ENCODE measurements at regions not wholly inside any gene's neighbourhood (a gene's known extent, or its start where the extent isn't known, plus 50 kb on each side); places are given as distances from the start of the nearest gene placed in this dataset.

DNA sequence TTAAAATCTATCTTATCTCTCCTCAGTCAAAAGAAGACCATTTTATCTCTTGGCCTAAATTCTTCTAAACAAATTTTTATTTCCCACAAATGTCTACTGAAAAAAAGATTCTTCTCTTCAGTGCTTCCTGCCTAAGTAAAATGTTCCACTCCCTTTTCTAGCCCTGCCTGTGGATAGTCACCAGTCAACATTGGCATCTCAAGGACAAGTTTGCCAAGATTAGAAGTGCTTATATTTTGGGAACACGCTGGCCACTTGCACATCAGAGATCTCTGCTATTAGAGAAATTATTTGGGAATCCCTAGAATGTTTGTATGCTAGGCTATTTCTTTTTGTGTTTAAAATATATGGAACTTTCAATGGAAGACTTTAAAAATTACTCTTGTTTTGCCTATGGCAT is 758.2 kb upstream of the CDH7 start:
- DNase-seq (ENCODE audit: low read depth in 2 of 2), result no peak

DNA sequence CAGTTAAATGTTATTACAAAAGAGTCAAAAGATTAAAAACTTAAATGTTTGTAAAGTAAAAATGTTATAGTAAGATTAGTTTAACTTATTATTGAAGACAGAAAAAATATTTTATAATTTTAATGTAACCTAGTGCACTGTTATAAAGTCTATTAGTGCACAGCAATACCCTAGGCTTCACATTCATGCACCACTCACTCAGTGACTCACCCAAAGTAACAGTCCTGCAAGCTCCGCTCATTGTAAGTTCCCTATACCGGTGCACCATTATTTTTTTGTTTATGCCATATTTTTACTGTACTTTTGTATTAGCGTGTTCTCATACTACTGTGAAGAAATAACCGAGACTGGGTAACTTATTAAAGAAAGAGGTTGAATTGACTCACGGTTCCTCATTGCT is 759.7 kb upstream of the CDH7 start:
- no peak for DNase-seq (ENCODE audit: low read depth in 2 of 2)

DNA sequence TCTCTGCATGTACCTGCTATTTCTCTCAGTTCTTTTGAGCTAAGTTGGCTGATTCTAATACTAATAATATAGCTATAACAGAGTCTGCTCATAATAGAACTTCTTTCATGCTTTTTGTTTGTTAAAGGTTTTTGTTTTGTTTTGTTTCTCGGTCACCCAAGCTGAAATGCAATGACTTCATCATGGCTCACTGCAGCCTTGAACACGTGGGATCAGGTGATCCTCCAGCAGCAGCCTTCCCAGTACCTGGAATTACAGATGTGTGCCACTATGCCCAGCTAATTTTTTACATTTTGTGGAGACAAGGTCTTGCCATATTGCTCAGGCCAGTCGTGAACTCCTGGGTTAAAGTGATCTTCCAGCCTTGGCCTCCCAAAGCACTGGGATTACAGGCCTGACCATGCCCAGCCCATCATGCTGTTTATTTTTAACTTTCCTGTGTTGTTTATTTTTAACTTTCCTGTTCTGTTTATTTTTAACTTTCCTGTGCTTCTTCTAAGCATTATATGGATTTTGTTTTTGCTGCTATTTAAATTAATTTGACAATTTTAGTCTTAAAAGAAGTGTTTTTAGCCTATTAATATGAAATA is 763.8 kb upstream of the CDH7 start:
- no peak for DNase-seq (ENCODE audit: low read depth in 2 of 2)

DNA sequence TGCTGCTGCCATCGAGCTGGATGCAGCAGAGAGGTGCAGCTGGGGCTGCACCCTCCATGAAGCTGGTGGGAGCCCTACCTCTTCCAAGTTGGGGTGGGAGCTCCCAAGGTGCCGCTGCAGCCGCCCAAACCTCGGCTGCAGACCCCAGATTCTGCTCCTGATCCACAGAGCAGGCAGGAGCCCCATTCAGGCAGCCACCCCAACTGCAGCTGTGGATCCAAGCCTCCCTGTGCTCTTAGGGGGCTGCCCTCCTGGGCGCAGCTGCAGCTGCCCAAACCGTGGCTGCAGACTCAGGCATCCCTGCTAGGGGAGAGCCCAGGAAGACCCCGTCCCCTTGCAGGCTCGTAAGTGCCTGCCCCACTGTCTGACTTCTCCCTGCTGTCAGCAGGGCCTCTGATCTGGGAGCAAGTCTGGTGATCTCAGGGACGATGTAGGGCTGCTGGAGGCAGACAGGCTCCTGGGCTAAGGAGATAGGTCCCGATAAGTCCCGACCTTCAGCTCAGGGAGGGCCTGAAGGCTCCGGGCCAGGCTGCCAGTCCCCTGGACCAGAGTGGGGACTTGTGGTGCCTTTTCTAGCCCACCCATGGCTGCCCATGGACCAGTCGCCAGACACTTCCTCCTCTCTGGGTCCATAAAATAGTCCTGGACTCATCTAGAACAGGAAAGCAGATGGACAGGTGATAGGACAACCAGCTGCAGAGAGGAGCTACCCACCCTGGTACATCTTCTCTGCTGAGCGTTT is 767.1 kb upstream of the CDH7 start:
- no peak for DNase-seq (ENCODE audit: low read depth in 2 of 2)

- no peak for DNase-seq (ENCODE audit: low read depth in 2 of 2)
These were observed 768.3 kb upstream of the CDH7 start for GRCh38 chr18:64982414-64983055.

DNA sequence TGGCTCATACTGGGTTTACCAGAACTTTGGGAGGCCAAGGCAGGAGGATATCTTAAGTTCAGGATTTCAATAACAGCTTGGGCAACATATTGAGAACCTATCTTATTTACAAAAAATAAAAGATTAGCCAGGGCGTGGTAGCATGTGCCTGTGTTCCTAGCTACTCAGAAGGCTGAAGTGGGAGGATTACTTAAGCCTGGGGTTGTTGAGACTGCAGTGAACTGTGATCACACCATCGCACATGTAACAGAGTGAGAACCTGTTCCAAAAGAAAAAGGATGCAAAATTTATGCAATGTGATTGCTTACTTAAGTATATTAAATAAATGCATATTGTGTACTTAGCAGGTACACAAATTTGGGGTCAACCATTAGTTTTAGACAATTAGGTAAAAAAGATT is 768.9 kb upstream of the CDH7 start:
- no peak for DNase-seq (ENCODE audit: low read depth in 2 of 2)

DNA sequence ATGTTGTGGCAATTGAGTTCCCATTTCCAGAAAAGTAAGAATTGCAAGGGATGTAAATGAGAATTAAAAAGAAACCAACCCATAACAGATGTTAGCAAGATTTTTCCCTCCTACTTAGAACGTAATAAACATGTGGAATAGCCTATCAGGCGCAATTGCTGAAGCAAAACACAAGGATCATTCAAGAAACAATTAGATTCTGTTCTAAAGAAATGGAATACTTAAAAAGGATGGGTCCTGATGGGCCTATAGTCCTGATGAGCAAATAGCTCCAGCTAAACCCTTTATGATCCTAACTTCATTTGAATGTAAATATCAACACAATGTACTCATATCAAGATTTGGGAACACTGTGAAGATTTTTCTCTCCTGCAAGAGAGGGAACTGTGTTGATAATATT is 771.0 kb upstream of the CDH7 start:
- no peak for DNase-seq (ENCODE audit: low read depth in 2 of 2)

- no peak for DNase-seq (ENCODE audit: low read depth in 2 of 2)
These were observed 776.3 kb upstream of the CDH7 start for GRCh38 chr18:64974391-64975125.

- no peak for DNase-seq (ENCODE audit: low read depth in 2 of 2)
These were observed 778.3 kb upstream of the CDH7 start for GRCh38 chr18:64972545-64972944.

DNA sequence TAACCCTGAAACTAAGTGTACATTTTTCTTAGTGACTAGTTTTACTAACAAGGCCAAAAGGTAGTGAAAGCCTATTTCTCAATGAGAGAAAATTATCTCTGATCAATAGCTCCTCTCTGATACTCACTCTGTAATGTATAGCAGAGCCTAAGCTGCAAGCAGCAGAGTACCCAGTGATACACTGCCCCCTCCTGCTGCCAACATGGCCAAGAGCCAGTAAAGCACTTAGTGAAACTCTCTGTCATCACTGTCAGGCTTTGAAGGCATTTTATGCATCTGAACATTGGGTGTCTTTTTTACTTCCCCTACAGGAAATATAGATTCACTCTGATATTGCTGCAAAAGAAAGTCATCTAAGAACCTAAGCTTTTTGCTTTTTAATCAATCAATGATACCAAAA is 784.1 kb upstream of the CDH7 start:
- DNase-seq (ENCODE audit: low read depth in 2 of 2), result no peak

DNA sequence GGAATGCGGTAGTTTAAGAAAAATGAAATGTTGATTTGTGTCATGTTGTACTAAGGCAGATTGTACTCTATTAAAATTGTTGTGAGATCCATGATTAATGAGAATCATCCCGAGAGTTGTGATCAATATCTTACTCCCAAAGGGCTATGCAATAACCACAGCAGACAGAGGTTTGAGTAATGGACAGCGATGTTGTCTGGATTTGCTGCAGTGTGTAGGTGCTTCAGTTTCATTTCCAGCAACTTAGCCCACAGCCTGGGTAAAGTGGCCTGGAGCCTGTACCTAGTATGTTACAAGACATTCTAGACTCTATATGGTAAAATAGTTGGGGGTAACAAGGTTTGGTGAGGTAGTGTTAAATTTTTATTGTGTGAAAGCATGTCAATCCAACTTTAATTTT is 794.3 kb upstream of the CDH7 start:
- DNase-seq (ENCODE audit: low read depth in 2 of 2), result no peak

- DNase-seq (ENCODE audit: low read depth in 2 of 2), result no peak
These were observed 800.9 kb upstream of the CDH7 start for GRCh38 chr18:64949885-64950284.

GRCh38 chr18:64936671-64937070 is 787.8 kb upstream of the LINC00305 start:
- no peak for DNase-seq (ENCODE audit: low read depth in 2 of 2)

DNA sequence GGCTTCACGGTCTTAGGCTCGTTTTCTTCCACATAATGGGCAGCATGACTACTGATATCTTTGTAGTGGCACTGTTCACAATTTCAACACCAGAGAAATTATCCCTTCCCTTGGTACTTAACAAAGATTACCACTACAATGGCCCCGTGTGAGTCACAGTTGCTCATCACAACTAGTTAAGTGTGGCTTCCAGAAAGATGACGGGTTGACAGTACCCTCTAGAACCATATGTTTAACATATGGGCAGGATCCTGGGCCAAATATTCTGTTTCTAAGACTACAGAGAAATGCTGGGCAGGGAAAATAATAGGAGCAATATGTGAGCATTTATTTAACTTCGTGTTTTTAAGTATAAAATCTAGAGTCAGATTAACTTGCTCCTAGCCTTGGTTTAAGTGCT is 780.1 kb upstream of the LINC00305 start:
- DNase-seq (ENCODE audit: low read depth in 2 of 2), result no peak

DNA sequence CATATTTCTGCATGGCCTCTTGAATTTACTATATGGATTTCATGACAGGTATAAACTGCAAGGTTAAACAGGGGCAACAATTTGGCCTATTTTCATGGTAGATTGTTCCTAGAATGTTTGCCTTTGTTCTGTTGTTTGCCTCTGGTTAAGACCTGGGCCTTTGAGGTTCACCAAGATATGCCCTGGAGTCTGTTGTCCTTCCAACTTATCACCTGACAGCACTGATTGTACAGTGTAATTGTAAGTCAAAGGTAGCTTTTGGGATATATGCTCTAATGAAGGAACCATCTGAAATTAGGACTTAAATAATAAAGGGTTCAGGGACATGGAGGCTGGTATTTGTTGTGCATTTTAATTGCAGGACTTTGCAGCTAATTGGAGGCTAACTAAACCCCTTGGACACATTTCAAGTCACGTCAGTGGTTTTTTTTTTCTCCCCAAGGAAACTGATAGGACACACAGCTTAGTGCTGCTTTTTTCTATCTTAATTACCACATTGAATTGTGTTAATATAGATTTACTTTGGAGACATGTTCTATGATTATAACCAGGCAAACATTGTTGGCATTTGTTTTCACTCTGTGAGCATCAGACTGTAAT is 771.2 kb upstream of the LINC00305 start:
- DNase-seq (ENCODE audit: low read depth in 2 of 2), result no peak

- no peak for DNase-seq (ENCODE audit: low read depth in 2 of 2)
These were observed 770.0 kb upstream of the LINC00305 start for GRCh38 chr18:64918851-64919250.

DNA sequence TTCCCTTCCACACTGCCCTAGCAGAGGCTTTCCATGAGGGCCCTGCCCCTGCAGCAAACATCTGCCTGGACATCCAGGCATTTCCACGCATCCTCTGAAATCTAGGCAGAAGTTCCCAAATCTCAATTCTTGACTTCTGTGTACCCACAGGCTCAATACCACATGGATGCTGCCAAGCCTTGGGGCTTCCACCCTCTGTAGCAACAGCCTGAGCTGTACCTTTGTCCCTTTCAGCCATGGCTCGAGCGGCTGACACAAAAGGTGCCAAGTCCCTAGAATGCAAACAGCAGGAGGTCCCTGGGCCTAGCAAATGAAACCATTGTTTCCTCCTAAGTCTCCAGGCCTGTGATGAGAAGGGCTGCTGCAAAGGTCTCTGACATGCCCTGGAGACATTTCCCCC is 744.5 kb upstream of the LINC00305 start:
- DNase-seq (ENCODE audit: low read depth in 2 of 2), result no peak

- no peak for DNase-seq (ENCODE audit: low read depth in 2 of 2)
These were observed 740.1 kb upstream of the LINC00305 start for GRCh38 chr18:64888956-64889355.

- no peak for DNase-seq (ENCODE audit: low read depth in 2 of 2)
These were observed 738.1 kb upstream of the LINC00305 start for GRCh38 chr18:64886995-64887394.

GRCh38 chr18:64882896-64883295 is 734.0 kb upstream of the LINC00305 start:
- DNase-seq (ENCODE audit: low read depth in 2 of 2), result no peak

DNA sequence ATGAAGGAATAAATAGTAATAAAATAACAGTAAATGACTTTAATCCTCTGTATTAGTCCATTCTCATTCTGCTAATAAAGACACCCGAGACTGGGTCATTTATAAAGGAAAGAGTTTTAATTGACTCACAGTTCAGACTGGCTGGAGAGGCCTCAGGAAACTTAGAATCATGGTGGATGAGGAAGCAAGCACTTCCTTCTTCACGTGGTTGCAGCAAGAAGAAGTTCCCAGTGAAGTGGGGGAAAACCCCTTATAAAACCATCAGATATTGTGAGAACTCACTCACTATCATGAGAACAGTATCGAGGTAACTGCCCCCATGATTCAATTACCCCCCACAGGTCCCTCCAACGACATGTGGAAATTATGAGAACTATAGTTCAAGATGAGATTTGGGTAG is 727.9 kb upstream of the LINC00305 start:
- DNase-seq (ENCODE audit: low read depth in 2 of 2), result no peak
